Activated gamma-delta T cell (primary cell): ENCODE measurements at regions not wholly inside any gene's neighbourhood (a gene's known extent, or its start where the extent isn't known, plus 50 kb on each side); places are given as distances from the start of the nearest gene placed in this dataset.

Source experiments
- DNase-seq: peaks from one replicate; lab custom pipeline; 2025; lab: John Stamatoyannopoulos, UW

DNA sequence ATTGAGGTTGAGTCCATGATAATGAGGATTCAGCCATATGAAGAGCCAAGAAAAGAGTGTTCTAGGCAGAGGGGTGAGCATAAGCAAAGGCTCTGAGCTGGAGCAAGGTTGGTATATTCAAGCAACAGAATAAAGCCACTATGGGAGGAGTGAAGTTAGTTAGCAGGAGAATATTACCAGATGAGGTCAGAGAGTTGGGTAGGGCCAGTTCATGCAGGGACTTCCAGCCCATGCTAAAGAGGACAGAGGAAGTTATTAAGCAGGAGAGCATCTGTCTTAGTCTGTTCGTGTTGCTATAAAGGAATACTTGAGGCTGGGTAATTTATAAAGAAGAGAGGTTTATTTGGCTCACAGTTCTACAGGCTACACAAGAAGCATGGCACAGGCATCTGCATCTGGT lies 57.1 kb upstream of the ATG10 start:
- DNase-seq = no peak

DNA sequence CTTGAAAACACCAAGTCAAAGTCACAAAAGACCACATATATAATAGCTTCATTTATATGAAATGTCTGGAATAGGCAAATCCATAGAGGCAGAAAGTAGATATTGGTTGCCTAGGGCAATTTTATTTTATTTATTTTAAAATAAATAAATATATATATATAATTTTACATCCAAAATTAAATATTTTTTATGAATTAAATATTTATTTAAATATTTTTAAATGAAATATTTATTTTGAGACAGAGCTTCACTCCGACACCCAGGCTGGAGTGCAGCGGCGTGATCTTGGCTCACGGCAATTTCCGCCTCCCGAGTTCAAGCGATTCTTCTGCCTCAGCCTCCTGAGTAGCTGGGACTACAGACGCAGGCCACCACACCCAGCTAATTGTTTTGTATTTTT lies 58.9 kb upstream of the ATG10 start:
- no peak for DNase-seq

DNA sequence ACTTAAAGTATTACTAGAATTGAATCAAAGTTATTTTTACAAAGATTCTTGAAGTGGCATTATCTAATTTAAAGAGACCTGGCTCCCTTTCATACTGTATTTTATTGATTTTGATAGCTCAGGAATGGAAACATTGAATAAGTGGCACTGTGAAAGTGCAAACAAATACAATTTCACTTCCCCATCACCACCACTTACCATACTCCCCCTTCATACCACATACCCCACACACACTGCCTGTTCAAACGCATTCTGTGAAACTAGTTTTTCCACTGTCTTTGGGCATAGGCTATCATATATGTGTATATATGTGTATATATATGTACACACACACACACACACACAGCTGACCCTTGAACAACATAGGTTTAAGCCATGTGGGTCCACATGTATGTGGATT lies 62.1 kb upstream of the ATG10 start:
- DNase-seq = no peak

- no peak for DNase-seq
Measured at GRCh38 chr5:81908771-81909170, 63.1 kb upstream of the ATG10 start.

DNA sequence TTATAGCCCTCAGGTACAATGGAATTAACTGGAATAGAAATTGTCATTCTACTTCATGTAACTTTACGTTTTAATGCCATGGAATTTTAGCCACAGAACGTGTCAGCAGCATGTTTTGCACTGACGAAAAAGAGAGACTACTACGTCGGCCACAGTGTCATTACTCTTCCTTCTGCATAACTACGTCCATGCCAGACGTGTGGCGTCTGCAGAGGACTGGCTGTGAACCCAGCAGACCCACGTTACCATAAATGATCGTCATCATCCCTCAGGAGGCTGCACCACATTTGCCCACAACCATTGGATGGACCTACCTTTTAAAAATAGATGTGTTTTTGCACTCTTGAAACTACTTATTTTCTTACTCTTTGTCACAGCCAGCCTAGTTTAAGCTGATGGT lies 63.8 kb upstream of the ATG10 start:
- no peak for DNase-seq

DNA sequence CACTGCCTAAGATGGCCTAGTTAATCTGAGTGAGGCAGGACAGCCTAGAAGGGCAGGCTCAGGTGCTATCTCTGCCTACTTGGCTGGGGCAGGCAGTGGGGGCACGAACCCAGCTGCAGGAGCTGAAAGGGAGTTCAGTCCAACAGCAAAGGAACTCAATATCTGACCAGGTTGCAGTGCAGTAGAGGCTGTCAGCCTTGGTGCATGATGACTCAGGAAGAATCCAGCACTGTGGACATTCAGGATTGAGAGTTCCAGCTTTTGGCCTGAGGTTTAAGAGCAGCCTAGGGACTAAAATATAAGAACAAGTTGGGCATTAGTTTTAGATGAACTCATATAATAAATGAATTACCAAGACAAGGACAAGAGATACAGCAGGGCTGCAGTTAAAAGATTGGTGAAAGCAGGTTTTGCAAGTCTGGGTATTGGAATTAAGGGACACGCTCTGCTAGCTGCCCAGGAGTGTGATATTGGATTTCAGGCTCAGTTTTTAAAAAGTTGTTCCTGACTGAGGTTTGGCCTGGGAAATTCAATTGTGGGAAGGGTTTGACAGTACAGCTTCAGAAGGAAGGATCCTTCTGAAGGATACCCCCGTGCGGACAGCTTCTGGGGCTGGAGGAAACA lies 64.7 kb upstream of the ATG10 start:
- no peak for DNase-seq

GRCh38 chr5:81906086-81906485 lies 65.7 kb upstream of the ATG10 start:
- no peak for DNase-seq

DNA sequence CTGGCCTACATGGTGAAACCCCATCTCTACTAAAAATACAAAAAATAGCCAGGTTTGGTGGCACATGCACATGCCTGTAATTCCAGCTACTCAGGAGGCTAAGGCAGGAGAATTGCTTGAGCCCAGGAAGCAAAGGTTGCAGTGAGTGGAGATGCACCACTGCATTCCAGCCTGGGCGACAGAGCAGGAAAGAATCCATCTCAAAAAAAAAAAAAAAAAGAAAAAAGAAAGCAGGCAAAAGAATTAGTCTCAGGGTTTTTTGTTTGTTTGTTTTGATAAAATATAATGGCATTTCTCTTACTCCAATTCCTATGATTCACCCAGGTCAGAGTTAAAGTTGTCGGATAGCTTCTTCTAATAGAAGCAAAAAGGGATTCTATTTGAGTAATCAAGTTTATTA lies 67.0 kb upstream of the ATG10 start:
- DNase-seq = no peak

DNA sequence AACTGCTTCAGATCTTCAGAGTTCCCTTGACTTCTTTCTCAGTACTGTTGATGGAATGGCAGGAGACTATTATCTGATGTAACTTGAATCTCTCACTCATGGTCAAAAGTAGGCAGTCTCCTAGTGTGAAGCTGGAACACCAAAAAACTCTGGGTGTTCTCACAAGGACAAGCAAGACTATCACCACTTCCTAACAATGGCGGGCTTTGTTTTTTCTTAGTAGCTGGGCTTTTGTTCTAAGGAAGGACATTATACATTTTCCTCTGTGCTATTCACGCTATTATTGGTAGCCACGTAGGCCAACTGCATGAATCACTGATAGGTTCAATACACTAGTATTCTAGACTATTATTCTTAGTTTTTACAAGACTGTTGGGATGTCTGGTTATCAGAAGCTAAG lies 67.7 kb upstream of the ATG10 start:
- DNase-seq = no peak

- no peak for DNase-seq
Measured at GRCh38 chr5:81901586-81901985, 70.2 kb upstream of the ATG10 start.

DNA sequence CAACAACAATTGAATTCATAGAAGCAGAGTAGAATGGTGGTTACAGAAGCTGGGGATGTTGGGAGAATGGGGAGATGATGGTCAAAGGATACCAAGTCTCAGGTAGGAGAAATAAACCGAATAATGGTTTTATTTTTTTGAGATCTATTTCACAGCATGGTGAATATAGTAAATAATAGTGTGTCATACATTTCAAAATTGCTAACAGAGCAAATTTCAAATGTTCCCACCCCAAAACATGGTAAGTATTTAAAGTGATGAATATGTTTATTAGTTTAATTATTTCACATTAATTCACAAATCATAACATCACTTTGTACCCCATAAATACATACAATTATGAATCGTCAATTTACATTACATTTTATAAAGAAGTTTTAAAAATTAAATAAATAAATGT lies 72.7 kb upstream of the ATG10 start:
- DNase-seq = no peak

DNA sequence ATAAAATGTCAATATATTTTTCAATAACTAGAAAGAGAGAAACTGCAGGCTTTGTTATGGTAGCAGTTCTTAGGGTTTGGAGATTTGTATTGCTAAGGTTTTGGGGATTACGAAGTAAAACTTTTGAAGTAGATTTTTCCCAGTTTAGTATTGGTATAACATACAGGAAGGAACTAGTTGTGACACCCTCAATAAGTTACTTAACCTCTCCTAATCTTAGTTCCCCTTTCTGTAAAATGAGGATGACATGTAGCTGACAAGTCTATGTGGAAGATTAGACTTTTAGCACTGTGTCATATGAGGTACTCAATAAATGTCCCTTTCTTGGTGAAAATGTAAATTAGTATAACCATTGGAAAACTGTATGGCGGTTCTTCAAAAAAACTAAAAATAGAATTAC lies 73.4 kb upstream of the ATG10 start:
- no peak for DNase-seq

DNA sequence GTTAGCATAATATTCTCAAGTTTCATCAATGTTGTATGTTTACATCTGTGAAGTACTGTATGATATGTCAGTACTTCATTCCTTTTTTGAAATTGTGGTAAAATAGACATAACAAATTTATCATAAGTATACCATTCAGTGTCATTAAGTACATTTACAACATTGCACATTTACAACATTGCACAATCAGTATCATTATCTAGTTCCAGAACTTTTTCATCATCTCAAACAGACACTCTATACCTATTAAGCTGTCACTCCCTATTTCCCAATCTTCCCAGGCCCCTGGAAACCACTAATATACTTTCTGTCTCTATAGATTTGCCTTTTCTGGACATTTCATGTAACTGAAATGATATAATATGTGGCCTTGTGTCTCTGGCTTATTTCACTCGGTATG lies 75.1 kb upstream of the ATG10 start:
- no peak for DNase-seq

GRCh38 chr5:81895307-81895706 lies 76.5 kb upstream of the ATG10 start:
- DNase-seq = no peak

DNA sequence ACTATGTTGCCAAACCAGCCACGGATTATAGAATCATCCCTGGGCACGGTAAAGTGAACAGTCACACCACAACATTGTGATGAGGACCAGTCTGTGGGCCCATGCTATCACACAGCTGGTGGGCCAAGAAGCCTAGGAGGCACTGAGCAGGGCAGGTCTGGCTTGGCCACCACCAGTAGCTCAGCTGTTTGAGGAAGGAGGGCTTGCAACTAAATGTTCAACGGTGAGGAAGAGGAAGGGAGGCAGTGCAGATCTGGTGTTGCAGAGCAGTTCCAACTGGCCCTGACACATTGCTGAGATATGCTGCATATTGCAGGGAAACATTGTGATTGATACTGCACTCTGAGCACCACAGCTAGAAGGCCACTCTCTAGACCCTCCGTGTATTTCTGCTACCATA lies 77.9 kb upstream of the ATG10 start:
- DNase-seq = no peak

DNA sequence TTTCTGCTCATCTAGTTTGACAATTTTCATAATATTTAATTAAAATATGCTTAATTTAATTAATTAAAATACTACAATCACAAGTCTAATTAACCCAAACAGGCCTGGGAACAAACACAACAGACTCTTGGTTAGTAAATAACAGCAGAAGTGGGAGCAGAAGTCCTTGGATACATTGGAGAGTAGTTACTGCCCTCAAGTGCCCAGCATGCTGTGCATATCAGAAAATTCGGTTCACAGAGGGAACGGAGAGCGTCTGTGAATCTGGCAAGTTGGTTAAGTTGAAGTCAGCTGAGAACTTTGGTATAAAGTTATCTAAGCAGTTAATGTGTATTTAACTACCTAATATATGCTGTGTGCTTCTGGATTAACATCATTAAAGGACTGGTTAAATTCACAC lies 87.0 kb upstream of the ATG10 start:
- no peak for DNase-seq

DNA sequence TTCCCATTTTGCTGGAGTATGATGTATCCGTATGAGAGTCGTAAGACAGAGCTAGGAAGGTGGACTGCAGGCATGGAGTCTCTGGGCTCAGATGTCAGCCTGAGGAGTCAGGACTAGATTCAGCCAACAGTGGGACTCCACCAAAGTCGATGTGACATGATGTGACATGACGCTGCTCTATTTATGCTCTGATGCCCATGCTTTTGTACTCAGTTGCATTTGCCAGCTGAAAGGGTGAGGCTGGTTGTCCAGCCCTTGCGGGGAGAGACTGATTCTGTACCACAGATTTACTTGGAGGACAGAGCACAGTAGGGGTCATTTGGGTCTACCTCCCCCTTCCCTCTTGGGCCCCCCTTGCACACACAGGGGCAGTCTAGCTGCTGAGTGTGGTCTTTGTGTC lies 88.5 kb upstream of the ATG10 start:
- DNase-seq = no peak

DNA sequence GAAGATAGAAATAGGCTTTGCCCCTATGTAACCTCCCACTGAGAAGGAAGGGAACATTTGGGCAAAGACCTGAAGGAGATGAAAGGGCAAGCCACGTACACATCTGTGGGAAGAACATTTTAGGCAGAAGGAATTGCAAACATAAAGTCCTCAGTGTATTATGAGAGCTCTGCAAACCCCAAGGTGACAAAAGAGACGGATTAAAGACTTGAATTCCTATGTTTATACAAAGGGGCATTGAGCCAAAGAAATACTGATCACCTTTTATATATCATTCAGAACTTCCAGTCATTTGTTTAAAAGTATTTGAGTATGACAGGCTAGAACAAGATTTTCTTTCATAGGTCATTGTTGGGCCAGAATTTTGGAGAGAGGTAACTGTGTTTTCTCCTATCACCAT lies 90.2 kb upstream of the ATG10 start:
- DNase-seq = no peak

DNA sequence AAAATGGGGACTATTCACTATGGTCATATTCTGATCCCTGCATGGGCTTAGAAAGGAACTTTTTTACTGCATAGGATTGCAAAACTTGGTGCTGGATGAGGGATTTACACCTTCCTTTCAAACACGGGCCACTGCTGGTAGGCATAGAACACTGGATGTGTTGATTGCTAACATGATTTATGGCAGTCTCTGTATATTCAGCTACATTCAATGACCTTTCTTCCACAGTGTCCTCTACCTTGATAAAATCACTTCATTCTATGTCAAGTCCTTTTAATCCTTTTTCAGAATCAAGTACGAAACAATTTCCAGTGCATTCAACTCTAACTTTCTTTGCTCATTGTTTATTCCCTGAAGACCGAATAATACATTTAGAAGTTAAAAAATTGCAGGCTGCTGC lies 91.9 kb upstream of the ATG10 start:
- no peak for DNase-seq

- DNase-seq = no peak
Measured at GRCh38 chr5:81878333-81878732, 93.5 kb upstream of the ATG10 start.

DNA sequence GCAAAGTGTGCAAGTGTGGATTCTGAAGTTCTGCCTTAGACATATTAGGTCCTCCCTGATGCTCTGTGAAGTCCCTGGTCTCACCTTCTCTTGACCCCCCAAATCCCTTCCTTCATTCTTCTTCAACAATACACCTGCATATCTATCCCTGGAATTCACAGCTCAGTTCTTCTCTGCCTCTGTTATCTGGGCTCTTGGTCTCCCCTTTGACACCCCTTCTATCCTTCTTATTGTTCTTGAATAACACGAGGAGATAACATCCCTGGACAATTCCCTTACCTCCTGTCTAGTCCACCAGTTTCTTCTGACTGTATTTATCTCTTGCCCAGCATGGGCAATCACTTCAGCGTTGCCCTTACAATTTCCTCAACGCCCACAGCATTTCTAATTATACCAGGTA lies 104.8 kb upstream of the ATG10 start:
- no peak for DNase-seq

- DNase-seq = no peak
Measured at GRCh38 chr5:81860778-81861177, 109.9 kb upstream of the SSBP2 start.

- no peak for DNase-seq
Measured at GRCh38 chr5:81859624-81860023, 108.7 kb upstream of the SSBP2 start.

DNA sequence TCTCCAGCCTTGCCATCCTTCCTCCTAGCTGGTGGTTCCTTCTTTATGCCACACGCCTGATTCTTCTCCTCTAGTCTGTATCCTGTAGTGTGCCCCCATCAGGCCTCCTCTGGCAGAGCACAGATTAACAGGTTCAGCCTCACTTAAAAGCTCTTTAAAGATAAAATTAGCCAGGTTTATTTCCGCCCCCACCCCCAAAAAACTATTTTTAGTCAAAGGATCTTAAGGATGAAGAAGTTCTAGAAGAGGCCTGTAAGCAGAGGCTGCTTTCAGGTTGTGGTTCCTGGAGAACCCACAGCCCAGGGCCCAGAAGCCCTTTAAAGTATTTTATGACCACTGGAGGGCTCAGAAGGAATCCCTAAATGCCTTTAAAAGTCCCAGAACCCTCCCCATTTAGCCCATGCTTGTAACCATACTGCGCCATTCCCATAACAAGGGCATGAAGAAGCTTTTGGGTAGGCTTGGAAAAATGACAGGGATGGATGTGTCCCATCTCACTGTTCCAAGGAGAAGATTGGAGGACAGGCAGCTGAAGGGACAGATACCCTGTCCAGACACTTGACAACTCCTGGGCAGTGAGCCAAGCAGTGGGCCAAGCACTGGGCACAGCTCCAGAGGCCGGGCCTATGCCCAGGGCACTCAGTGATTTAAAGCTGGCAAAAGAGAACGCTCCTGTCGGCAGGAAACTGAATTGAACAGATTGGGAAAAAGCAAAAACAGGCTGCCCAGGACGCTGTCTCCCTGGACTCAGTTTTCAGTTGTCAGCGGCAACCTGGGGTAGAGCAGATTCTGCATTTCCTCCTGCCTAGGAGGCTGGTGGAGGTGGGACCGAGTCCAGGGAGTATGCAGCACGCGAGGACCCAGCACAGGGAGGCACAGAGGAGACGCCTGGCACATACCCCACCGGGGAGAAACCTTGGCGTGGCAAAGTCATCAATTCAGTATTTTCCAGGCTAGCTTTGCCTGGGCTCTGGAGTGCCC lies 106.3 kb upstream of the SSBP2 start:
- no peak for DNase-seq
